Spleen (tissue), 7 donors: ENCODE measurements at regions not wholly inside any gene's neighbourhood (a gene's known extent, or its start where the extent isn't known, plus 50 kb on each side); places are given as distances from the start of the nearest gene placed in this dataset.

Experiments used
- POLR2A ChIP-seq, 3 donors: fragments of 450-650 bp; IDR thresholded peaks; one replicate each; pipeline ENCODE4 v1.5.1; 2017; ENCODE audit warnings: antibody characterized with exemption in 3 of 3, mild to moderate bottlenecking in 1 of 3
- POLR2AphosphoS5 ChIP-seq, 3 donors: sonication (generic); formaldehyde crosslinking; IDR thresholded peaks; one replicate each; pipeline ENCODE4 v1.5.1; 2017; ENCODE audit warnings: antibody characterized with exemption in 3 of 3
- TF ChIP-seq, protein P1 (sequence below), 11 experiments: fragments of 200-600 bp in 7 of 11; fragments of 450-650 bp in 4 of 11; sonication (generic) in 4 of 11; IDR thresholded peaks in 8 of 11; conservative IDR thresholded peaks in 3 of 11; 1 replicate in 7 of 11; 2 replicates in 4 of 11; pipeline versions ENCODE4 v1.4.0 to v1.8.0; 2016 to 2021; ENCODE audit warnings: antibody characterized with exemption in 11 of 11, inconsistent platforms in 4 of 11, mild to moderate bottlenecking in 1 of 11
- donor health status: DM: no; HTN: no; CAD: no; lungs with moderate emphysema.
- donor health status: DM: no; HTN: no; CAD: no.
- donor health status: DM: no; HTN: no; CAD: no.

GRCh38 chr11:79672786-79673185 is 232.0 kb upstream of the TENM4 start:
- TF ChIP-seq, protein P1, sequence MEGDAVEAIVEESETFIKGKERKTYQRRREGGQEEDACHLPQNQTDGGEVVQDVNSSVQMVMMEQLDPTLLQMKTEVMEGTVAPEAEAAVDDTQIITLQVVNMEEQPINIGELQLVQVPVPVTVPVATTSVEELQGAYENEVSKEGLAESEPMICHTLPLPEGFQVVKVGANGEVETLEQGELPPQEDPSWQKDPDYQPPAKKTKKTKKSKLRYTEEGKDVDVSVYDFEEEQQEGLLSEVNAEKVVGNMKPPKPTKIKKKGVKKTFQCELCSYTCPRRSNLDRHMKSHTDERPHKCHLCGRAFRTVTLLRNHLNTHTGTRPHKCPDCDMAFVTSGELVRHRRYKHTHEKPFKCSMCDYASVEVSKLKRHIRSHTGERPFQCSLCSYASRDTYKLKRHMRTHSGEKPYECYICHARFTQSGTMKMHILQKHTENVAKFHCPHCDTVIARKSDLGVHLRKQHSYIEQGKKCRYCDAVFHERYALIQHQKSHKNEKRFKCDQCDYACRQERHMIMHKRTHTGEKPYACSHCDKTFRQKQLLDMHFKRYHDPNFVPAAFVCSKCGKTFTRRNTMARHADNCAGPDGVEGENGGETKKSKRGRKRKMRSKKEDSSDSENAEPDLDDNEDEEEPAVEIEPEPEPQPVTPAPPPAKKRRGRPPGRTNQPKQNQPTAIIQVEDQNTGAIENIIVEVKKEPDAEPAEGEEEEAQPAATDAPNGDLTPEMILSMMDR (IDR thresholded peaks at IDR 0.05 in 8 of 11, conservative IDR thresholded peaks at IDR 0.05 in 3 of 11), result no peak
- TF ChIP-seq POLR2AphosphoS5 (IDR thresholded peaks at IDR 0.05), result no peak
- TF ChIP-seq POLR2A (IDR thresholded peaks at IDR 0.05), result no peak
